SK-N-SH (cell line): ENCODE measurements at regions not wholly inside any gene's neighbourhood (a gene's known extent, or its start where the extent isn't known, plus 50 kb on each side); places are given as distances from the start of the nearest gene placed in this dataset.

Experiments
- CTCF ChIA-PET: fragments of 300-600, 350-600 bp; formaldehyde crosslinking; extraction: SDS; loops from one replicate; lab custom pipeline; 2021; lab: Yijun Ruan, JAX
- POLR2A ChIA-PET: fragments of 350-600 bp; sonication (Branson Sonifier 250); formaldehyde crosslinking; extraction: SDS; loops from one replicate; lab custom pipeline; 2020; ENCODE audit warnings: antibody characterized with exemption, inconsistent platforms; lab: Yijun Ruan, JAX
- DNase-seq: peaks from one replicate; pipeline ENCODE4 v3.0.0; 2012
- H2AFZ ChIP-seq: fragments of 200-600 bp; sonication (generic); 2 replicates; pipeline ENCODE4 v1.8.1; 2016; ENCODE audit warnings: antibody characterized with exemption, mild to moderate bottlenecking, low read depth
- H3F3A ChIP-seq: fragments of 200-600 bp; sonication (generic); replicated peaks from 2 replicates; pipeline ENCODE3; 2016; ENCODE audit warnings: antibody characterized with exemption, mild to moderate bottlenecking; ENCODE audit not compliant: insufficient read depth
- H3K27ac ChIP-seq, 2 experiments: fragments of 200-500 bp in 1 of 2; fragments of 200-600 bp in 1 of 2; sonication (Bioruptor generic) in 1 of 2; sonication (generic), shearing (Covaris generic) in 1 of 2; 2 replicates each; pipeline versions ENCODE4 v1.5.1 to v1.6.1; 2014 to 2016; ENCODE audit warnings: low read depth in 2 of 2, inconsistent platforms in 1 of 2, low read length in 1 of 2, mild to moderate bottlenecking in 1 of 2, mixed read lengths in 1 of 2
- H3K27me3 ChIP-seq: fragments of 200-600 bp; sonication (generic), shearing (Covaris generic); 2 replicates; pipeline ENCODE4 v1.6.1; 2016; ENCODE audit warnings: mixed run types; ENCODE audit not compliant: insufficient read depth
- H3K36me3 ChIP-seq, 2 experiments: fragments of 200-500 bp in 1 of 2; fragments of 200-600 bp in 1 of 2; sonication (Bioruptor generic) in 1 of 2; sonication (generic) in 1 of 2; replicated peaks in 1 of 2; 2 replicates each; pipeline versions ENCODE3 to v1.5.1; 2014 to 2016; ENCODE audit warnings: low read length in 1 of 2, mild to moderate bottlenecking in 1 of 2; ENCODE audit not compliant: insufficient read depth in 2 of 2, control insufficient read depth in 1 of 2
- H3K4me1 ChIP-seq, 2 experiments: fragments of 200-500 bp in 1 of 2; fragments of 200-600 bp in 1 of 2; sonication (Bioruptor generic) in 1 of 2; sonication (generic), shearing (Covaris generic) in 1 of 2; 2 replicates each; pipeline versions ENCODE4 v1.5.1 to v1.6.1; 2014 to 2016; ENCODE audit warnings: low read depth in 1 of 2, low read length in 1 of 2, mixed run types in 1 of 2; ENCODE audit not compliant: insufficient read depth in 2 of 2, control insufficient read depth in 1 of 2
- H3K4me2 ChIP-seq: fragments of 200-600 bp; sonication (generic), shearing (Covaris generic); 2 replicates; pipeline ENCODE4 v1.6.1; 2017; ENCODE audit warnings: mixed run types
- H3K4me3 ChIP-seq, 2 experiments: fragments of 200-500 bp in 1 of 2; fragments of 200-600 bp in 1 of 2; sonication (Bioruptor generic) in 1 of 2; sonication (generic), shearing (Covaris generic) in 1 of 2; 2 replicates each; pipeline versions ENCODE4 v1.5.1 to v1.8.1; 2014 to 2016; ENCODE audit warnings: low read depth in 2 of 2, inconsistent platforms in 1 of 2, low read length in 1 of 2, mild to moderate bottlenecking in 1 of 2, mixed read lengths in 1 of 2, moderate library complexity in 1 of 2
- H3K79me2 ChIP-seq: fragments of 200-600 bp; sonication (generic); 2 replicates; pipeline ENCODE4 v1.8.1; 2017; ENCODE audit warnings: mild to moderate bottlenecking; ENCODE audit not compliant: insufficient read depth
- H3K9ac ChIP-seq: fragments of 200-600 bp; sonication (generic); 2 replicates; pipeline ENCODE4 v1.6.1; 2017; ENCODE audit warnings: mixed run types
- H3K9me2 ChIP-seq: fragments of 200-600 bp; sonication (generic); 2 replicates; pipeline ENCODE4 v1.6.1; 2017; ENCODE audit warnings: mixed run types
- H3K9me3 ChIP-seq: fragments of 200-600 bp; sonication (generic); 2 replicates; pipeline ENCODE4 v1.6.1; 2017; ENCODE audit warnings: mixed run types, mild to moderate bottlenecking, moderate library complexity
- H4K20me1 ChIP-seq: fragments of 200-600 bp; sonication (generic); 2 replicates; pipeline ENCODE4 v1.6.1; 2017; ENCODE audit warnings: mild to moderate bottlenecking, mixed run types; ENCODE audit not compliant: insufficient read depth
- CHD2 ChIP-seq: fragments of 150-350 bp; IDR thresholded peaks from 2 replicates; pipeline ENCODE4 v1.6.1; 2018; ENCODE audit warnings: low read length; ENCODE audit not compliant: partially characterized antibody
- CTCF ChIP-seq: fragments of 200-600 bp; sonication (generic); IDR thresholded peaks from 2 replicates; pipeline ENCODE4 v1.6.1; 2017; ENCODE audit warnings: antibody characterized with exemption, mild to moderate bottlenecking, moderate library complexity
- EZH2phosphoT487 ChIP-seq: fragments of 200-600 bp; sonication (generic); IDR thresholded peaks from 2 replicates; pipeline ENCODE4 v1.6.1; 2017; ENCODE audit warnings: low read depth, mixed run types, mild to moderate bottlenecking, antibody characterized with exemption, moderate library complexity, borderline replicate concordance
- FOSL2 ChIP-seq: IDR thresholded peaks from 2 replicates; pipeline ENCODE4 v1.4.0; 2012; ENCODE audit warnings: low read depth, mild to moderate bottlenecking, moderate library complexity, borderline replicate concordance
- FOXM1 ChIP-seq: IDR thresholded peaks from 2 replicates; pipeline ENCODE4 v1.4.0; 2012; ENCODE audit warnings: low read depth, mild to moderate bottlenecking
- GABPA ChIP-seq: IDR thresholded peaks from 2 replicates; pipeline ENCODE4 v1.4.0; 2012; ENCODE audit warnings: low read depth, mild to moderate bottlenecking
- GATA2 ChIP-seq: sonication (generic); formaldehyde crosslinking; IDR thresholded peaks from 2 replicates; pipeline ENCODE4 v1.5.0; 2020; ENCODE audit warnings: mild to moderate bottlenecking, missing genetic modification reagents
- JUND ChIP-seq: IDR thresholded peaks from 2 replicates; pipeline ENCODE4 v1.4.0; 2012
- MAX ChIP-seq: IDR thresholded peaks from 2 replicates; pipeline ENCODE4 v1.4.0; 2012; ENCODE audit warnings: low read depth
- MEF2A ChIP-seq: IDR thresholded peaks from 2 replicates; pipeline ENCODE4 v1.4.0; 2012; ENCODE audit warnings: low read depth, borderline replicate concordance
- POLR2AphosphoS5 ChIP-seq: IDR thresholded peaks from 2 replicates; pipeline ENCODE4 v1.6.1; 2012; ENCODE audit warnings: low read depth, low read length
- RFX5 ChIP-seq: IDR thresholded peaks from 2 replicates; pipeline ENCODE4 v1.6.1; 2012; ENCODE audit warnings: mild to moderate bottlenecking, improper control_type of control experiment, low read length
- TAF1 ChIP-seq: IDR thresholded peaks from 2 replicates; pipeline ENCODE4 v1.6.1; 2012; ENCODE audit warnings: low read depth, mild to moderate bottlenecking, low read length, moderate library complexity, borderline replicate concordance
- TCF12 ChIP-seq: IDR thresholded peaks from 2 replicates; pipeline ENCODE4 v1.4.0; 2012
- TEAD4 ChIP-seq: IDR thresholded peaks from 2 replicates; pipeline ENCODE4 v1.4.0; 2012; ENCODE audit warnings: mild to moderate bottlenecking, borderline replicate concordance; ENCODE audit not compliant: insufficient read depth
- USF2 ChIP-seq: fragments of 150-350 bp; IDR thresholded peaks from 2 replicates; pipeline ENCODE4 v1.6.1; 2017; ENCODE audit warnings: antibody characterized with exemption, low read length, low read depth, borderline replicate concordance
- YY1 ChIP-seq: IDR thresholded peaks from 2 replicates; pipeline ENCODE4 v1.4.0; 2012; ENCODE audit warnings: low read depth, mild to moderate bottlenecking
- ZBTB33 ChIP-seq: IDR thresholded peaks from 2 replicates; pipeline ENCODE4 v1.4.0; 2012; ENCODE audit warnings: low read depth, borderline replicate concordance
- WGBS: methylation state at CpG from one replicate; pipeline ENCODE4 v1.1.6; 2017; ENCODE audit warnings: low lambda C conversion rate; 5-methylcytosine and 5-hydroxymethylcytosine counted together

- Histone ChIP-seq H4K20me1 (no peaks in the 10 kb centered on the region), H3K79me2 (no peaks in the 10 kb centered on the region), H3K4me1 (no peaks in the 10 kb centered on the region; a peak in 1 of 4 replicates), H3K9ac (no peak overlapping the region), H3K4me3 (no peak overlapping the region)
- CTCF ChIA-PET, result interaction anchor here (0.7 kb wide), 1 partner anchor 31 kb away, joined by 3 read pairs; no protein-coding TSS in a partner anchor
- POLR2A ChIA-PET, result no interaction called here
- no peak for DNase-seq
- 32% methylated on average over 11 of the region's 19 CpGs for WGBS
- no peak for TF ChIP-seq ZBTB33
- no peak for TF ChIP-seq RFX5
- TF ChIP-seq CTCF, result no peak
- TF ChIP-seq POLR2AphosphoS5, result no peak
- TF ChIP-seq USF2, result no peak
- no peak for TF ChIP-seq GABPA
- no peak for TF ChIP-seq FOSL2
- TF ChIP-seq, all 33 proteins: peak for 0
- Histone ChIP-seq H3K36me3 (no peaks in the 10 kb centered on the region), H3K4me2 (no peak overlapping the region), H3F3A (no peaks in the 10 kb centered on the region), H3K27me3 (no peaks in the 10 kb centered on the region), H3K27ac (no peak overlapping the region), H3K9me2 (no peaks in the 10 kb centered on the region), H3K9me3 (no peaks in the 10 kb centered on the region), H2AFZ (no peak overlapping the region)
These were observed 324.4 kb downstream of the AJAP1 start for GRCh38 chr1:4978660-4979390.

GRCh38 chr1:4977701-4978100, 323.3 kb downstream of the AJAP1 start:
- Histone ChIP-seq H2AFZ (no peak overlapping the region), H3K4me1 (no peaks in the 10 kb centered on the region; a peak in 1 of 4 replicates), H3F3A (no peaks in the 10 kb centered on the region), H3K79me2 (no peaks in the 10 kb centered on the region), H3K27ac (no peak overlapping the region), H3K27me3 (no peaks in the 10 kb centered on the region), H3K9me2 (no peaks in the 10 kb centered on the region), H3K9me3 (no peaks in the 10 kb centered on the region), H3K4me2 (no peak overlapping the region), H3K4me3 (no peak overlapping the region), H3K36me3 (no peaks in the 10 kb centered on the region), H4K20me1 (no peaks in the 10 kb centered on the region), H3K9ac (no peak overlapping the region)
- no peak for TF ChIP-seq TCF12
- TF ChIP-seq YY1, result no peak
- TF ChIP-seq GATA2 (CRISPR knock-in tag), result no peak
- no peak for TF ChIP-seq POLR2AphosphoS5
- no peak for TF ChIP-seq MEF2A
- TF ChIP-seq TEAD4, result no peak
- no peak for TF ChIP-seq FOXM1
- no peak for TF ChIP-seq JUND
- TF ChIP-seq TAF1, result no peak
- no peak for TF ChIP-seq CHD2
- no peak for TF ChIP-seq CTCF
- TF ChIP-seq EZH2phosphoT487, result no peak
- no peak for TF ChIP-seq MAX
- TF ChIP-seq USF2, result no peak
- 39% methylated on average over 10 of the region's 11 CpGs for WGBS
- DNase-seq, result no peak
- POLR2A ChIA-PET, result no interaction called here
- CTCF ChIA-PET, result interaction anchor here (0.7 kb wide), 1 partner anchor 30 kb away, joined by 3 read pairs; no protein-coding TSS in a partner anchor
